Dermis blood vessel endothelial cell (primary cell): ENCODE measurements at regions not wholly inside any gene's neighbourhood (a gene's known extent, or its start where the extent isn't known, plus 50 kb on each side); places are given as distances from the start of the nearest gene placed in this dataset.

Source experiments
- DNase-seq: peaks from one replicate; pipeline ENCODE4 v3.0.0; 2010

DNA sequence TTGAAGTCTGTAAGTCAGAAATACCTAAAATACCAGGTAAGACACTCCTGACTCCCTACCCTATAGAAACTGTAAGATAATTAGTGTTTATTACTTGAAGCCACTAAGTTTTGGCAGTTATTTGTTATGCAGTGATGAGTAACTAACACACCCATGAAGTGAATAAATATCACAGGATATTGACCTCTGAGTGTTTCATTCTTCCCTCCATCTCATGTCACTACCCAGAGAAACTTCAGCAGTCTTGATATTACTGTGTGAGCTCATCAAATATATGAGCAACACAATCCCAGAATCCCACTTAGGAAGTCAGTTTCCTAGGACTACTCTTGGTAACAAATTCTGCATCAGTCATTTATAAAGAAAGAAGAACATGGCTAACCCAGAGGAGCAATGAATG lies 529.7 kb downstream of the FBXO15 start:
- no peak for DNase-seq

DNA sequence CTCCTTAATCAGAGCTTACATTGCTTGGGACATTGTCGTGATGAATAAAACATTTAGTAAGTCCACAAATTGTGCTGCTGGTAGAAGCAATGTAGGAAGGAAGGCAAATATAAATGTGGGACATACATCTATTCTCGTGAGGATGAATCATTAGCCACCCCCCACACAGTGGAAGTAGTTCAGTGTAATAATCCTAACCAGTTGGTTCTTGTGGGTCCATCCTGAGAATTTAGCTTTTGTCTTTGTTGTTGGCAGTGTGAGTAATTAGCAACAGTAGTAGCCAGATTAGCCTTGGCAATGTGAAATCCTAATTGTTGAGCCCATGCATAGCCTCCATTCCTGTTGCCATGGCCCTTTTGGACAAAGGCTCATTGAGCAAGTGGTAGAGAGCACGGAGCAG lies 532.1 kb downstream of the FBXO15 start:
- peak; percentile 7 for DNase-seq

DNA sequence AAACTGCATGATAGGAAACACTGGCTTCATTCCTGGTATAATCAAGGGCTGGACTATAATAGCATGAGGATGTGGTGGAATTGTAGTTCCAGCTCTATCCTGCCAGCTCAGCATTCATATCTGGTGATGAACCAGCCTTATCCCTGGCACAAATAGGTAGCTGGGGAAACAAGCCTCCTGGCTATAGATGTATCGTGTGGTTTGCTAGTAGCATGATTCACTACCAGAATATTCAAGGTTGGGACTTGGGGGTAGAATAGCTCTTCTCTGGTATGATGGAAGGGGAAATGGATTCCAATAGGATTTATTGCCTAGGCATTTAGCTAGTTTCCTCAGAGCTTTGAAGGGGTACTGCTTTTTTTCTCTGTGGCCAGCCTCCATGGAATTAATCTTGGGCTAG lies 532.8 kb downstream of the FBXO15 start:
- DNase-seq: peak; percentile 53

DNA sequence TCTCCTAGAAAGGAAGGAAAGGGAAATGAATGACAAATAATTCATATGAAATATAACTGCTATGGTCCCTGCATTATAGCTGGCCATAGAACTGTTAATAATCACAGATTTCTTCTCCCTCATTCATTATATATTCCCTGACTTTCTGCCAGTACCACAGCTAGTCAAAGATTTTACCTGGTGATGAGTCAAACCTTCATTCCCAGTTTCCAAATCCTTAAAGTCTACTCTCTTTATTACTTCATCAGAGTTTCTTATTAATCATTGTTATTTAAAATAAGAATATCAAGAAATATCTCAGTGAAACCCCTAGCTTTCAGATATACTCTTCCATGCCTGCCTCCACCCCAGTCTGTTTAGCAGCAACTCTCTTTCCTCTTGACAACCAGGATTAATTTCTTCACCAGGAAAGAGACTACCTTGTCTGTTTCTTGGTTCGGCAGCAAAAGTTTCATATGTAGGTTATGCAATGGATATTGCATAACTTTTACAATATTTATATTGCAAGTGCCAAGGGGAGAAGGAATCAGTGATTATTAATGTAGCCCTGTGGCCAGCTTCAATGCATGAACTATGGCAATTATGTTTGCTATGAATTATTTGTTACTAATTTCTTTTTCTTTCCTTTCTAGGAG lies 533.8 kb downstream of the FBXO15 start:
- no peak for DNase-seq

DNA sequence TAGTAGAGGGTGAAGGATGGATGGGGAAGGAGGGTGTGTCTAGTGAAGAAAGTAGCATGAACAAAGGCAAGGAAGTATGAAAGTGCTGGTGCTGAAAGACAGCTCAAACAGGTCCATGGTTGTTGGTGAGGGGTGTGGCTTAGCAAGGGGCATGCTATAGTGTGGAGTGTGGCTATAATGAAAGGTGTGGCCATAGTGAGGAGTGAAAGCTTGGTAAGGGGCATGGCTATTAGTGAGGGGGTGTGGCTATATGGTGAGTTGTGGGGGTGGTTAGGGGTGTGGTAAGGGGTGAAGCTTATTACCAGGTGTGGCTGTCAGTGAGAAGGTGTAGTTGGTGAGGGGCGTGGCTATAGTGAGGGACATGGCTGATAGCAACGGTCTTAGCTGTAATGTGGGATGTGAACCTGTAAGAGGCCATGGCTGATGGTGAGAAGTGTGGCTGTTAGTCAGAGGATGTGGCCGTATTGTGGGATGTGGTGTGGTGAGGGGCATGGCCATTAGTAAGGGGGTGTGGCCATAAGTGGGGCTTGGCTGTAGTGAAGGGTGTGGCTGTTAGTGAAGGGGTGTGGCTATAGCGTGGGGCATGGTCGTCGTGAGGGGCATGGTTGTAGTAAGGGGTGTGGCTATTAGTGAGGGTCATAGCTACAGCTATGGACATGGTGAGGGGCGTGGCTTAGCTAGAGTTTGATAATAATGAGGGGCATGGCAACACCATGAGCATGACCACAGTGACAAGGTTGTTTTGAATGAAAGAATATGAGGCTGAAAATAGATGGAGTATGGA lies 549.6 kb downstream of the FBXO15 start:
- DNase-seq: no peak

DNA sequence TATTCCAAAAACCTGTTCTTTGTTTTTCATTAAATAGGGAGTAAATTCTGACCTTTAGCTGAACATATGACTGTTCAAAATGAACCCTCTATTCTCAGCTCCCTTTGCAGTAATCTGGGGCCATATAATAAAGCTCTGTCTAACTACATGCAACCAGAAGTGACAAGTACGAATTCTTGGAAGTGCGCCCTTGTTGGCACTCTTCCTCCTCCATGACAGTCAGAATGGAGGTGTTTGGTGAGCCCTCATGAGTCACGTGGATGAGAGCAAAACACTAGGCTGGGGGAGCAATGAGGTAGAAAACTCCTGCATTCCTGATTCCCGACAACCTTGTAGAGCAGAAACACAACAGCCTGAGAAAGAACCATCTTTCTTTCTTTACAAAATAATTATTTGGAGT lies 552.9 kb downstream of the FBXO15 start:
- no peak for DNase-seq

DNA sequence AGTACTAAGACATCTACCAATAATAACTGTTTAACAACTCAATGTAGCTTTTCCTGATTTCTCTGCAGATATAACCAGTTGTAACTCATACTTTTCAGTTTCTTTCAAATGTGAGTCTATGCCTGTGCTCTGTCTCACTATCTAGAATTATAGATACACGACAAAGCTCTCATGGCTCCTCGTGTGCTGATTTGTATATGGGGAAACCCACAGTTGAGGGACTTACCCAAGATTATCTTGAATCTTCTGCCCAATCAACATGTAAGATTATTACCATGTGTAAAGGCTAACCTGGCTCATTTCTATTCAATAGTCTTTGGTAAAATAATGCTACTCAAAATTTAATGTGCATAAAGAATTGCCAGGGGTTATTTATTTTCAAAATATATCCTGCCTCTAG lies 554.4 kb downstream of the FBXO15 start:
- DNase-seq: no peak

DNA sequence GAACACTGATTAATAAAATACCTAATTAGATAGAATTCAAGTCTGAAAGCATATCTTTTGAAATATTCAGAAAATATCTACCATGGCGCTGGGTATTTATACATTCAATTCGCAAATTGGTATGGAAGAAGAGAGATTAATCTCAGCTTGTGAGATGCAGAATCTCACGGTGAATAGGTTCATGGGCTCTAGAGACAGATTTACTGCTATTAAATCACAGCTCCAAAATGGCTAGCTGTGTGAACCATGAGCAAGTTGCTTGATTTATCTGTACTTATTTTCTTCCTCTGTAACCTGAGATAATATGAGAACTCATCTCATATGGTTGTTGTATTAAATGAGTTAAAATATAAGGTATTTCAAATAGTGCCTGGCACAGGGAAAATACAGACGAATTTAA lies 556.7 kb downstream of the FBXO15 start:
- no peak for DNase-seq

DNA sequence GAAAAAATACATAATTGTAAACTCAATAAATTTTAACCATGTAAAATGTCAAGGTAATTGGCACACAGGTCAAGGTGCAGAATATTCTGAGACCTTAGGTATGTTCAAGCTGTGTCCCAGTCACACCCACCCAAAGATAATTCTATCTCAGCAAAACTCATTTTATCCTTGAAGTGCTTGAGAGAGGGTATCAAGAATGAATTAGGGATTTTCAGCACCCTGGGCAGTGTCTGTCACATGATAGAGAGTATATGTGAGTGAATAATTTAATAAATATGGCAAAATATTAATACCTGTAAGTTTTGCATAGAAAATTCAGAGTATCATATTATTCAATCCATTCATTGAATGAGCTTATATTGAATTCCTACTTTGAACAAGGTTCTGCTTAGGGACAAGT lies 567.9 kb downstream of the FBXO15 start:
- DNase-seq: no peak

DNA sequence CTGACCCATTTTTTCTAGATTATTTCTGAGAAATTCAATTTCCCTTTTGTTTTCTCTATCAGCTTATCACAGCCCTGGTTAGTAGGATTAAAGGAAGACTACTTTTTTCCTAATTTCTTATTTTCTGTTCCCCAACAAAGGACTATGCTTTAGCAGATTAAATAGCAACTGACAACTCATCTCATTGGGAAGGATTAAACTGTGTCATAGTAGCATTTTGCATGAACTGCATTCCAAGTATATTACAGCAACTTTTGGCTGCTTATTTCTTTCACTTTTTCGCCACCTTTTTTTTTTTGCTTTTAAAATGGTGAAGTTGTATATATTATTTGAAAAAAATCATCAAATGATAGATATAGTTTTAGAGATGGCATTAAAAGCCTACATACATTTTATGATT lies 570.3 kb downstream of the FBXO15 start:
- DNase-seq: no peak

DNA sequence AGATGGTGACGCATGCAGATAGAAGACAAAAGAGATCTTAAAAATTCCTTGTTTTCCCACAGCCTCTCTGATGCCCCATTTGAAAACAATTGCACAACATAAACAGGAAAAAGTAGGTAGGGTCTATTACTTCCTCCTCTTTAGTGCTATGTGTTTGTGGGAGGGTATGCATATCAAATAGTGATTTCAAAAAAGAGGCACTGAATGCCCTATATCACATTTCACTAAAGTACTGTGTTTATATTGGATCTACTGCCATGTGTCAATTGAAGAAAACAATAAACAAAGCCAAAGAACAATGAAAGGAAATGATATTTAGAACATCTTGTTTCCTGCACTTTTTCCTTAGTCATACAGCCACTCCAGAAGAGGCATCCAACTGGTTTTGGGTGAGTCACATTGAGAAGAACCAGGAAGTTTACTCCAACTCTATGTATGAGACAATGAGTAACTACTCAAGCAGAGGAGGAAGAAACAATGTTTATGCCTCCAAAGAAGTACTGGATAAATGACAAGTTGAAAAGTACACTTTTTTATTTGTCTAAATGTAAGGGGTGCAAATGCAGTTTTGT lies 583.6 kb downstream of the FBXO15 start:
- DNase-seq: peak; percentile 93

DNA sequence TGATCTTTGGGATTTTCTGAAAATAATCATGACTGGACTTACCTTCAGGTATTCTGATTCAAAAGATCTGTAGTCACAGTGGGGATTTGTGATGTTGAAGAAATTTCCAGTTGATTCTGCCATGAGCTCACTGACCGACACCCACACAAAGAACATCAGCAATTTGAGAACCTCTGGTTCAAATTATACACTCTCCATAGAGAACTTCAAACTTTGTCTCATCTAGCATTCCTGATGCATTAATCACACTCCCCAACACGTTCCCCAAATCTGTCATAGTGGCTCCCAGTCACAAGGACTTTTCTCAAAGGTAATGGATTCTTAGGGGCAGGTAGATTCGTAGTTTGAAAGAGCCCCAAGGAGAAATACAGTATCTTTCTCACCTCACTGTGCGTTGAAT lies 584.3 kb downstream of the FBXO15 start:
- peak; percentile 47 for DNase-seq

DNA sequence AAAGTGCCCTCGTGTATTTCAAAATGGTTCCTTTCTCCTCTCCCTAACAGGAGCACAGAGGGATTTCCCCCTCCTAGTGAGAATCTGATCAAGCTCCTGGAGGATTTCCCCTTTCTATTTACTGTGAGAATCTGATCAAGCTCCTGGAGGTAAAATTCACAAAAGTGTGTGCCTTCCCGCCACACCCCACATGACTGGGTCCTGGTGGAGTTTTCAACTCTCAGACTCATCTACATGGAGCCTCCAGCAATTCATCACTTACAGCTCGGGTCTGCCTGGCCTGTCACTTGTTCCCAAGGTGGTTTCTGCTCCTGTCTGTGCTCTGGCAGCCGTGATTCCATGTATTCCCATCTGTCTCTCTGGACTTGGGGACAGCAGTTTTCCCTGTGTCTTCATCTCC lies 590.7 kb downstream of the FBXO15 start:
- DNase-seq: no peak

DNA sequence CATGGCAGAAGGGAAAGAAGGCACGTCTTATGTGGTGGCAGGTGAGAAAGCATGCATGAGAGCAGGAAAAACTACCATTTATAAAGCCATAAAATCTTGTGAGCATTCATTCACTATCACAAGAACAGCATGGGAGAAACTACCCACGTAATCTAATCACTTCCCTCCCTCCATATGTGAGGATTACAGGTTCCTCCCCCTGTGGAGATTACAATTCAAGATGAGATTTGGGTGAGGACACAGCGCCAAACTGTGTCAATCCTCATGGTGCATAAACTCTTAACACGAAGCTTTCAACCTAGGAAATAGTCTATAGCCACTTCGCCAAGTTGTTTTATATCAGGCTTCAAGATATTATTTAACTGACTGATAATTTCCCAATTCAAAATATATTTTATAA lies 595.5 kb downstream of the FBXO15 start:
- no peak for DNase-seq

DNA sequence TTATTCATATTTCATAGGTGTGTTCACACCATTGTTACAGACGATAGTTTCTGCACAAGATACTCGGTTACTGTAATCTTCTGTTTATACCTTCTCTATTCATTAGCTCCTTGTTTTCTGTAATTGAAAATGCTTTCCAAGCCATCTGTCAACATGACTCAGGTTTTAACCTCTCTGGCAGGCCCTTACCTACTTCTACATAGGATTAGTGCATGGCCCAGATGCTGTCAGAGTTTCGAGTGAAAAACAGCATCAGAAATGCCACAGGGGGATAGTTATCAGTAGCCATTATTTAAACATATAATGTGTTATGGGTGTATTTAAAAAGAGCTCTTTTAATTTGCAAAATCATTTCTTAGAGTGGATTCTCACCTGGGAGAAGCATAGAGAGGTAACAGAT lies 596.4 kb downstream of the FBXO15 start:
- no peak for DNase-seq

DNA sequence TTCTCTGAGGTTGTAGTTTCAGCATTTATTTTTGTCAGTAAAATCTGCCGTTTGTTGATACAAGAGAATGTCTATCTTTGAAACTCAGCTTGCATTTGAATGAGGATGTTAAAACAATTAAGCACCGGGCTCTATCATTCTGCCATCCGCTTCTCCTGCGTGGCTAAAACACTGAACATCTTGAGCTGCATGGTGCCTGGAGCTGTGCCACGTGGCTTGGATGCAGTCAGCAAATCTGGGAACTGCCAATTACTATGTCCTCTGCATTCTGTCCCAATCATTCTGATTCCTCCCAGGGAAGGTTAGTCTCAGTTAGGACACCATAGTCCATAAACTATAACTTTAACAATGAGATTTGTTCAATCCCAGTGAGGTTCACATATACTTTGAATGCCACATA lies 598.4 kb downstream of the FBXO15 start:
- DNase-seq: no peak

DNA sequence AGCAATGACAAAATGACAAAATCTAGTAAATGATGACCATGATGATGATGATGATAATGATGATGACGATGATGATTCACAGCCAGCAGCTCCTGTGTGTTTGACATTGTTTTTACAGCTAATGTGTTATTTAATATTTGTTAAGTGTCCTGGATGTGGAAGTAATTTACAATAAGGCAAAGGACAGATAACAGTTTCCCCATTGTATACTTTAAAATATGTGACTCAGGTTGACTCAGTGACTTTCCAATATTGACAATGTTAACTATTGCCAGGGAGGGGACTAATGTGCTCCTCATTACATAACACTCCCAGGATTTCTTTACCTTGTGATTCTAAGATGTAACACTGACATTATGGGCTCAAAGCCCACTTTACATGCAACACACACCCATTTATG lies 602.2 kb downstream of the FBXO15 start:
- peak; percentile 37 for DNase-seq

DNA sequence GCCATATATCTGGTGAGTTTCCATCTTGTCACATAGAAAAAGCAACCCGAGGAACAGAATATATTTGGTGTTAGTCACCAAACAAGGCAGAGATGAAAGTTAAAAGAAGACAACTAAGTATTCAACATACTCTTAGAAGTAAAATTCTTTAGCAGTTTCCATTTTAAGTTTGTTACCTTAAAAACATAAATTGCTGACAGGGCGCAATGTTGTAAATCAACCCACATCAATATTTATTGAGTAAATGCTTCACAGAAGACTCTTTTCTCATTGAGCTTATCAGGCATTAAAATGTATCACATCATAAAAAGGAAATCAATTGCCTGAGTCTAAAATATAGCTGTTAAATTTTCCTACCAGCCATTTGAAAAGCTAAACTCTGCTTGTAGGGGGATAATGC lies 603.0 kb downstream of the FBXO15 start:
- no peak for DNase-seq

DNA sequence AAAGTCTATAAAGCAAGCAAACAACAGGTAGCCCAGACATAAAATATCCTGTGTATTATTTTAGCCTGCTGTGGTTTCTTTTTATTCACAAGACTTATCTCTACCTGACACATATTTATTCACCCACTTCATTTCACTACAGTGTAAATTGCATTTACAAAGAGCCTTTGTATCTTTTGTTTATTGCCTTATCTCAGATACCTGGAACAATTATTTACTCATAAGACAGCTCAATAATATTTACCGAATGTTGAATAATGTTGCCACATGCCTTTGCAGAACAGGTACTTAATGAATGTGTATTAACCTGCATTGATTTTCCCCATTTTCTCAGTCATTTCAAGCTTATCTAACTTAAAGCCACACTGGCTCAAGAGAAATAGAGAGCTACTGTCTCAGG lies 603.6 kb downstream of the FBXO15 start:
- DNase-seq: no peak

DNA sequence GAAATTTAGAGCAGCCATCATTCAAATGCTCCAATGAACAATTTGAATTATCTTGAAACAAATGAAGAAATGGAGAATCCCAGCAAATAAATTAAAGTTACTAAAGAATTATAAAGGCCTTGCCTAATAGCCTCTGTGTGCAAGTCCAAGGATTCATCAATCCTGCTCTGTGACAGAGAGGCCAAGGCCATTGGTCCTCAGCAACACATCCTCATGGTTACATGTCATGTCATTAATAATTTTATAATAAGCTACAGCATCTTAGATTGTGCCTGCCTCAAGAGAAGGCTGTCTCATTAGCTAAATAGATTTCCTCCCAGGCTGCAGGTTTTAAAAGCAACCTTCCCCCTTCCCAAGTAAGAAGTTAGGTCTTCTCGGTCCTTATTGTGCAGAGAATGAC lies 611.6 kb downstream of the FBXO15 start:
- DNase-seq: no peak

DNA sequence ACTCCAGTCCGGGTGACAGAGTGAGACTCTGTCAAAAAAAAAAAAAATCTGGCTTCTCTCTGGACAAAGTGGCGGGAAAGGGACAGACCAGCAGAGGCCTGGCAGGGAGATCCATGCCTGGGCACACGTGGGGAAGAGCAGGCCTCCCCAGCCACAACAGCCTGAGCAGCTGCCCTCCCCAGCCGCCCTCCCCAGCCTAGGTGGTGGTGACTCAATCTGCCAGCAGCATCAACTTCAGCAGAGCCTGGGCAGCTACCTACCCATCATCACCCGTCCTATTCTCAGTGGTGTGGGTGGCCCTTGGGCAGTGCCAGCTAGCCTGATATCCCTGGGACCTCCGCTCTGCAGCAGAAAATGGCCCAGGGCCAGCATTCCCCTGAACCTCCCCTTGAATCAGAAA lies 612.4 kb downstream of the FBXO15 start:
- DNase-seq: no peak

DNA sequence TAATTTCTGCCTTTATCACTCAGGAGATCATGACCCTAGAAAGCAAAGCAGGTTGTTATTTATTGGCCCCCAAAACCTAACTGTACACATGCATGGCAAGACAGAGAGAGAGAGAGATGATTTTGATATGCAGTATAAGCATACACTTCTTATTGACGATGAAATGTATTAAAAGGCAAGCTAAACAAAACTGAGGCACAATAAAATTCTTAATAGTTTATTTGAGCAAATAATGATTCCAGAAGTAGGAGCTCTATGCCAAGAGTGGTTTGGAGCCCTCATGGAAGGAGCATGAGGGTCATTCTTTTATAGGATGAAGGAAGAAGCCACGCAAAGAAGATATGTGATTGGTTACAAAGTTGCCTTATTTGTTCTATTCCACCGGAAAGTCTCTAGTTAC lies 616.0 kb downstream of the FBXO15 start:
- no peak for DNase-seq

DNA sequence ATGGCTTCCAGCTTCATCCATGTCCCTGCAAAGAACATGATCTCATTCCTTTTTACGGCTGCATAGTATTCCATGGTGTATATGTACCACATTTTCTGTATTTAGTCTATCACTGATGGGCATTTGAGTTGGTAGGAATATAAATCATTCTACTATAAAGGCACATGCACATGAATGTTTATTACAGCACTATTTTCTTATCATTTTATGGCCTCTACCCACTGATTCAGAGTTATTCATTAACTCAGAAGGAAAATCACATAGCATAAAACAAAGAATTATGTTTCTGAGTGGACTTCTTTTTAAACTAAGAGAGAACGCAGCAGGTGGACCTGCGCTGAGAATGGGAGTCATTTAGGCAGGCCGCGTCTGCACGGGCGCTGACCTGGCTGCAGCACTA lies 619.6 kb downstream of the FBXO15 start:
- no peak for DNase-seq

DNA sequence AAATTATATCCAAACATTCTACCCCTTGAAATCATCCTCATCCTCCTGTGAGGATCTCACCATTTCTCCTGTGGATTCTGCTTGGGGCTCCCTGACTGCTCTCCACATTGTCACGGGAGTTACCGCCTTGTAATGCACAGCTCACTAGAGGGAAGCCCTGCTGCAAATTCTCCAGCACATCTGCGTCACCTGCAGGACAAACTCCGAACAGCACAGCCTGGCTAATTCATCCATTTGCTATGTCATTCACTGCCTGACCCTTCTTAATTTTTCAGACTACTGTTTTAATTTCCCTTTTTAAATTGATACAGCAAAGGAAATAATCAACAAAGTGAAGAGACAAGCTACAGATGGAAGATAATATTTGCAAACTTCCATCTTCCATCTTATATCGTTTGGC lies 627.4 kb downstream of the FBXO15 start:
- DNase-seq: no peak
